HG03354 (cell line): ENCODE measurements at regions not wholly inside any gene's neighbourhood (a gene's known extent, or its start where the extent isn't known, plus 50 kb on each side); places are given as distances from the start of the nearest gene placed in this dataset.
"Not testable (repeated sequence)": the region's sequence is repeated elsewhere in the genome, so short reads cannot be mapped to it uniquely, and the experiment has no call there.

Experiments
- ATAC-seq: cut with Tn5 transposase; IDR thresholded peaks from one replicate; pipeline ENCODE4 v1.9.1; 2021; ENCODE audit warnings: mild to moderate bottlenecking; ENCODE audit not compliant: unreplicated experiment, poor library complexity, severe bottlenecking

DNA sequence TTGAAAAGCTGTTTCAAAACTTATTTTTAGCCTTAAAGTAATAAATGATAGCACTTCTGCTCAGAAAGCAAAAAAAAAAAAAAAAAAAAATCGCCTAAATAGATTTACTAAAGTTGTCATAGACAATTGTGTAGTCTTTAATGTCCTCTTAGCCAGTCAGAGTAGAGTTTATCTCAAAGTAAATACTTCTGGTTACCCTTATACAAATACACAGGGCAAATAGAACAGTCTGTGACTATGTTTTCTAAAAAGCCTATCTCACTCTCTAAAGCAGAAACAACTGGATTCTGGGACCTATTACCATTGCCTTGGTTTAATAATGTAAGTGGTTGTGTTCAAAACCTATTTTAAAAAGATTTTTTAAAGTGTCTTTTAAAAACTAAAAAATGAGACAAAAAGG, 156.2 kb upstream of the THSD7A start:
- no peak for ATAC-seq

DNA sequence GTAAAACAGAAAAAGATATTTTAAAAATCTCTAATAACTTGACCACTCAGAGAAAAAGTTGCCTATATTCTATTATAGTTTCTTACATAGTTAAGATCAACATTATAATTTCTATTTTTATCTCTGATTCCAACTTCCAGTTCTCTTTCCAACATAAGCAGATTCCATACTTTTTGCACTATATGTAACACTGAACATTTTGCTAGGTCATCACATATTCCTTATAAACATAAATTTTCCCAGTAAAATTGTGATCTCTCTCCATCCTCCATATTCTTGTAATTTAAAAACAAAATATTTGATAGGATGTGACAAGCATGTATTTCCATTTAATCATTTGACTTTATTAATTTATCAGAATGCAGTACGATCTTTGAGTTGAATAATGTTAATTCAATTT, 170.4 kb upstream of the THSD7A start:
- ATAC-seq: no peak

DNA sequence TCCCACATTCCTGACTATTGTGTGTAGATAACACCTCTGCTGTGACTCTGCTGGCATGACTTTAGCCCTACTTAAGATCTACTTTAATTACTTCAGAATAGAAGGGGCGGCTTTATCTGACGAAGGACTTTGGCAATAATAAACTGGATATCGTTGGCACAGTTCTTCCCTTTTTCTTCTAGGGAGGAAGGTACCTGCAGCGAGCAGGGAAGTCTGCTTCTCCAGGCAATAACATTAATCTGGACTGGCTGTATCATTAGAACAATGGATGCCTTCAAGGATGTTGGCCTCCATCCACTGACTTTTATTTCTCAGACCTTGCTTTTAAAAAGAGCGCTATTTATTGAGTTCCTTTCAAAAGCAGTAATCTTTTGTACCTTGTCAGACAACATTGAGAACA, 172.6 kb upstream of the THSD7A start:
- no peak for ATAC-seq

DNA sequence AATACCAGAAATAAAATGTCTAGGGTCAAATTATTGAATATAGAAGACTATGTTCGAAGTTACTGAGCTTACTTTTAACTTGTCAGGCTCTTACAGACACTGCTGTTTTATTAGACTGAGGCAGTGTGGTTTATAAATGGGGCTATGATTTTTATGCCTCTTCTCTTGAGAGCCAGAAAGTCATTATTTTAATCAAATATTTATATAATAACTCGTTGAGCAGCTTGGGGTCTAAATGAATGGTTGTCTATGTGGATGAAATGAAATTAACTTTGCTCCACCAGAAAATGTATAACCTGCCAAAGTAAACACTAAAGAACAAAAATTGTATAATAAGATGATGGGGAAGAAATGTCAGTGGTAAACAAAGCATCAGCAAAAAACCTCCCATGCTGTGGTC, 175.6 kb upstream of the THSD7A start:
- ATAC-seq: no peak

DNA sequence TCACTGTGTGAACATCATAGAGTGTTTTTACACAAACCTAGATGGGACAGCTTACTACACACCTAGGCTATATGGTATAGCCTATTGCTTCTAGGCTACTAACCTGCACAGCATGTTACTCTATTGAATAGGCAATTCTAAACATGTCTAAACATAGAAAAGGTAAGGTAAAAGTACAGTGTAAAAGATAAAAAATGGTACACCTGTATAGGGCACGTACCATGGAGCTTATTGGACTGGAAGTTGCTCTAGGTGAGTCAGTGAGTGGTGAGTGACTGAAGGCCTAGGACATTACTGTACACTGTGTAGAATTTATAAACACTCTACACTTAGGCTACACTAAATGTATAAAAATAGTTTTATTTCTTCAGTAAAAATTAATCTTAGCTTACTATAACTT, 182.0 kb upstream of the THSD7A start:
- no peak for ATAC-seq

DNA sequence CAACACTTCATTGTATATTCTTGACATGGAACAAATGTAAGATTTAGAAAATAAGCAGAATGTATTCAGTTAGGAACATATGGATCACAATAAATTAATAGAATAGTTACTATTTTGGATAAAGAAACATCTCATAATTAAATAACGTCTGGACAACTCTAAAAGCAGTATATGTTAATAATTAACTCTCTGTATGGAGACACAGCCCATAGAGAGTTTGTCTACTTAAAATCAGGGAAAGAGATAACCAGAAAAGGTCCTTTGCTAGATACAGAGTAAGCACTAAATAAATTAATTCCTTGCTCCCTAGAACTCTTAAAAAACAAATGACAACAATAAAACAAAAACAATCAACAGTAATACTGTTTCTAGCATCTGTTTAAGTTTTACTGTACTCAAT, 184.4 kb upstream of the THSD7A start:
- ATAC-seq: no peak

DNA sequence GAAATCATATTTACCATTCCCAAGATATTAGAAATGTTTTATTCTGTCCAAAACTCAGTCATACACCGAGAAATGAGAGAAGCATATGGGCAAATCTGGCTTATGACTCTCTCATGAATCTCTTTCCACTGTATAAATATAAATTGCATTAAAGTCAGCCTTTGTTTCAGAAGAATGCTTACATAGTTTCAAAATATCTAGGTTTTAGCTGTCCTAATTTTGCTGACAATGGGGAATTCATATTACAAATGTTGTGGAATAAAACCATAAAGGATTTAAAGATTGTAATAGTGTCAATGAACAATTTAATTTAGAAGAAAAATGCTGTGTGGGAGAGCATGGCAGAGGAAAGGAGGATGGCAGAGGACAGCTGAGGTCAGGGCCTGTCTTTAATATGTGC, 185.0 kb upstream of the THSD7A start:
- ATAC-seq: no peak

DNA sequence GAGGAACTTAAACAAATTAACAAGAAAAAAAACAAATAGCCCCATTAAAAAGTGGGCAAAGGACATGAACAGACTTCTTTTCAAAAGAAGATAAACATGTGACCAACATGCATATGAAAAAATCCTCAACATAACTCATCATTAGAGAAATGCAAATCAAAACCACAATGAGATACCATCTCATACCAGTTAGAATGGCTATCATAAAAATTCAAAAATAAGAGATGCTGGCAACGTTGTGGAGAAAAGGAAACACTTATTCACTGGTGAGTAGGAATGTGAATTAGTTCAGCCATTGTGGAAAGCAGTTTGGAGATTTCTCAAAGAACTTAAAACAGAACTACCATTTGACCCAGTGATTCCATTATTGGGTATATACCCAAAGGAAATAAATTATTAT, 189.1 kb upstream of the TMEM106B start:
- not testable (repeated sequence) for ATAC-seq

DNA sequence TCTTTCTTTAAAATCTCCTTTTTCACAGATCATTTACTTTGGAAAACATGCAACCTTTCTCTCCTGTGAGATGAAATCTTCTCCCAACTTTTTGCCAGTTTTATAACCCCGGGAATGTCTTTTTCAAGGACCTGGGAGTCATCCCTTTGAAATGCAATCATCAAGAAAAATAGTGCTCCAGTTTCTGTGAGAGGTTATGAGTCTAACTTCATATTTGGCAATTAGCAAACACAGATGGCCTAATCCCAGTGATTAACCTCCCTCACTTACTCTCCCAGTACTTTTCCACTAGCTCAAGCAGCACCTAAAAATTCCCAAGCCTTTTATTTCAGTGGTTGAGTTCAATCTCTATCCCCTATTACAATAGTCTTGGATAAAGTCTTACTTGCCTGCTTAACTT, 185.8 kb upstream of the TMEM106B start:
- ATAC-seq: no peak

DNA sequence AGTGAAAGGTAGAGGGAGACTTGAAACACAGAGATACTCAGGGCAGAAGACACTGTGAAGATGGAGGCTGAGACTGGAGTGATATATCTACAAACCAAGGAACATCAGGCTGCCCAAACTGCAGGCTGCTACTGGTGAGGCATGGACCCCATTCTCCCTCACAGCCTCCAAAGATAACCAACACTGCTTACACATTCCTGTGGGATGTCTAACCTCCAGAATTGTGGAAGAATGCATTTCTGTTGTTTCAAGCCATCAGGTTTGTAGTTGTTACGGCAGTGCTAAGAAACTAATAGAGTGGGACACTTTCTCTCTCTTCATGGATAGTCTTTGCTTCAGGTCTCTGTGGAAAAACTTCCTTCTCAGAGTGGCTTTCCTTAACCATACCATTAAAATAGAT, 182.6 kb upstream of the TMEM106B start:
- no peak for ATAC-seq

DNA sequence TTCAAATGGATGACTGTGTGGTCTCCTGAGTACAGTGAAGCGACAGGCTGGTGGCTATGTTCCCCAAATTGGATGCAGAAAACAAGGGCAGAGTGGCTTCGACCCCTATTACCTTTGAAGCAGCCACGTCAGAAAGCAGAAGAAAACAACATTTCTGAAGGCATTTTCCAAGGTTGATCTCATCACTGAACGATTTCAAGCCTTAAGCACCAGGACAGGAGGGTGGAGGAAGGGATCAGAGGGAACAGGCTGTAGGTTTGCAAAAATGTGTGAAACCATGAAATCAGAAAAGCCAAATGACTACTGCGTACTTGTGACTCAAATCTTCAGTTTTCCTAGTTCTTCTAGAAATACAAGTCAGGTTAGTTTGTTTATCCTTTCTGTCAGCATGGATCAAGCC, 181.0 kb upstream of the TMEM106B start:
- no peak for ATAC-seq

DNA sequence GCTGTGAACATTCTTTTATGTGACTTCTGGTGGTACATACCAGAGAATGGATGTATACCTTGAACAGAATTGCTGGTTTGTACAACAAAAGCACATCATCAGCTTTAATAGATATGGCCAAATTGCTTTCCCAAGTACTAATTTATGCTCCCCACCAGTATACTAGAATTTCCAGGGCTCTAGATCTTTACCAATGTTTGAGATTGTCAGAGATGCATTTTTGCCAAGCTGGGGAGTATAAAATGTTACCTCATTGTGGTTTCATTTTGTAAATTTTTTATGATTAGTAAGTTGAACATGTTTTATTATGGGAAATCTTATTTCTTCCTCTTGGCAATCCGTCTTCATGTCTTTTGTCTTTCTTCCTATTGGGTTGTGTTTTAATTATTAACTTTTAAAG, 179.9 kb upstream of the TMEM106B start:
- no peak for ATAC-seq

DNA sequence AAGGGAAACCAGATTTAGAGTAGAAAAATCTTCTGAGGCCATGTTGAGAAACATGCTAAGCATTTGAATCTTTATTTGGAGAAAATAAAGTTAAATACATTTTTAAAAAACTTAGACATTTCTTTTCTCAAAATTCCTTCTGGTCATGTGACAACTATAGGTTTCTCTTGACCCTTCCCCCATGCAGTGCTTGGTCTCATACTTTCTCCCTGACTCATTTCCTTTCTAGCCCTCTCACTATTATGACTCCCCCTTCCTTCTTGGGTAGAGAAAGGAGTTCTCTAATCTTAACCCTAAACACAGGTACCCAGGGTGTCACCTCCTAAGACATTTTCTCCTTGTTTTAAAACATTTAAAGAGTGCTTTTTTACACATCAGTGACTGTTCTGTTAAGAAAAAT, 179.5 kb upstream of the TMEM106B start:
- no peak for ATAC-seq

DNA sequence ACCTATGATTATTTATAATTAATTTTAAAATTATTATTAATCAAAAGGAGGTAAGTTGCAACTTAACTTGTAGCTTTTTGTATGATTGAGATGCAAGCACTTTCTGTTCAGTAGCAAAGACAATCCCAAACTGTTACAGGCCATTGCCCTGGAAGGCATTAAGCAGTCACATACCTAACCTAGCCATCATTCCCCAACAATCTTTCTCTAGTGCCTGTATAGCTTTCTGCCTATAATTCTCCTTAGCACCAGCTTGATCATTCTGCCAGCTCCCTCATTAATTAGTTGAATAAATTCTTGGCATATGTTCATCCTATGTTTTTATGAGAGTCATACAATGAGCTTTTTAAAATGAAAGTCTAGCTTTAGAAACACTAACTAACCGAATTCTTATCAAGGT, 178.9 kb upstream of the TMEM106B start:
- ATAC-seq: no peak

DNA sequence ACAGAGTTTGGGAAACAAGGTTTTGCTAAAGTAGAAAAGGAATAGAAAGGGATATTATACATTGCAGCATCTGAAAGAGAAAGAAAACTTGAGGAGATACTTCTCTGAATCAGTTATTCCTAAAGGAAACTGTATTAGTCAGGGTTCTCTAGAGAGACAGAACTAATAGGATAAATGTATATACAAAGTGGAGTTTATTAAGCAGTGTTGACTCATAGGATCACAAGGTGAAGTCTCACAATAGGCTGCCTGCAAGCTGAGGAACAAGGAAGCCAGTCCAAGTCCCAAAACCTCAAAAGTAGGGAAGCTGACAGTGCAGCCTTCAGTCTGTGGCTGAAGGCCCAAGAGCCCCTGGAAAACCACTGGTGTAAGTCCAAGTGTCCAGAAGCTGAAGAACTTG, 167.6 kb upstream of the TMEM106B start:
- ATAC-seq: not testable (repeated sequence)

DNA sequence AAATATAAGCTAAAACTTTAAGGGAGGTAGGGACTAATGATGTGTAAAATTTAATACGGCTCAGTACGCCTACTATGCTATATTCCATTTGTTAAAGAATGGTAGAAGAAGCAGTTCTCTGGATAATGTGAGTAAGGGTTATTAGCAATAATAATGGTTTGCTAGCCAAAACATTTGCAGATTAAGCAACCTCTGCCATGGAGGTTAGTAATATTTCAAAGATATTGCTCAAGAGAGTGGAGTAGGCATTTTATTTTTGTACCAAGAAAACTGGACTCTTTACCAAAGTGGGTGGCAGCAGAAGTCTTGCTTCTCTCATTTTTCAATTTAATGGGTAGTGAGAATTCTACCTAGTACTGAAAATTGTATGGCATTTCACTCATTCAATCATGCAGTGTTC, 158.9 kb upstream of the TMEM106B start:
- ATAC-seq: no peak

DNA sequence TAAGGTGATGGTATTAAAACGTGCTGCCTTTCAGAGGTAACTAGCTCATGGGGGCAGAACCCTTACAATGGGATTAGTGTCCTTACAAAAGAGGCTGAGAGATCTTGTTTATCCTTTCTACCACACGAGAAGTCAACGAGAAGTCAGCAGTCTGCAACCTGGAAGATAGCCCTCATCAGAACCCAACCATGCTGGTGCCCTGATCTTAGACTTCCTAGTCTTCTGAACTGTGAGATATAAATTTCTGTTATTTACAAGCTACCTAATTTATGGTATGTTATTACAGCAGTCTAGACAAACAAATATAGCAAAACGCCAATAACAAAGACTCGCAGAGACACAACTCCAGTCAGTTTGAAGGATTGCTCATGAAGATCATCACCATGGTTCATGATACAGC, 157.5 kb upstream of the TMEM106B start:
- no peak for ATAC-seq

DNA sequence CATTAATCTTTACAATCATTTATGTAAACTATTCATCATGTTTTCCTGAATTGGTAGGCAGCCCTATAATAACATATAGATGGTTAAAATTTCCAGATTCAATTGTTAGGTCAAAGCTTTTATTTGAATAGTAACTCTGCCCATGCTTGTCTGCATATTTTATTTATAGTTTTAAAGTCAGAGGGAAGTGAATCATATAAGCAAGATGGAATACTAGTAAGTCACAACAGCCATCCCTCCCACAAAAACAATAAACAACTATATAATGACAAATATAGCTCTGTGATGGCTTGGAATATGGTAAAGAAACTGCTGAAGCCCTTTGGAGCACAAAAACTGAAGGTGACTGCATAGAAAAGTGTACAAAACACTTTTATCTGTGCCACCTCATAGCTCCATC, 156.3 kb upstream of the TMEM106B start:
- no peak for ATAC-seq

DNA sequence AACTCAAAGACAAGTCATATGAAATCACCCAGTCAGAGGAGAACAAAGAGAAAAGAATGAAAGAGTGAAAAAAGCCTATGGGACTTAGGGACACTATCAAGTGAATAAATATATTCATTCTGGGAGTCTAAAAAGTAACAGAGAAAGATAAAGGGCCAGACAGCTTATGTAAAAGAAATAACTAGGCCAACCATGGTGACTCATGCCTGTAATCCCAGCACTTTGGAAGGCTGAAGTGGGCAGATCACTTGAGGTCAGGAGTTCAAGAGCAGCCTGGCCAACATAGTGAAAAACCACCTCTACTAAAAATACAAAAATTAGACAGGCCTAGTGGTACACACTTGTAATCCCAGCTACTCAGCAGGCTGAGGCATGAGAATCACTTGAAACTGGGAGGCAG, 154.7 kb upstream of the TMEM106B start:
- no peak for ATAC-seq

DNA sequence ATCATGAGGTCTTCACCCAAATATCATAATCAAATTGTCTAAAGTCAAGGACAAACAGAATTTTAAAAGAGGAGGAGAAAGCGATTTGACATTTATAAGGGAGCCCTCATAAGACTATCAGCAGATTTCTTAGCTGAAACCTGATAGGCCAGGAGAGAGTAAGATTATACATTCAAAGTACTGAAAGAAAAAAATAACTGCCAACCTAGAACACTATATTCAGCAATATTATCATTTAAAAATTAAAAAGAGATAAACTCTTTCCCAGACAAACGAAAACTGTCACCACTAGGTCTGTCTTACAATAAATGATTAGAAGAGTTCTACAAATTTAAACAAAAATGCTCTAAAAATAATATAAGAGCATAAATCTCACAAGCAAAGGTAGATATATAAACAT, 154.1 kb upstream of the TMEM106B start:
- no peak for ATAC-seq

DNA sequence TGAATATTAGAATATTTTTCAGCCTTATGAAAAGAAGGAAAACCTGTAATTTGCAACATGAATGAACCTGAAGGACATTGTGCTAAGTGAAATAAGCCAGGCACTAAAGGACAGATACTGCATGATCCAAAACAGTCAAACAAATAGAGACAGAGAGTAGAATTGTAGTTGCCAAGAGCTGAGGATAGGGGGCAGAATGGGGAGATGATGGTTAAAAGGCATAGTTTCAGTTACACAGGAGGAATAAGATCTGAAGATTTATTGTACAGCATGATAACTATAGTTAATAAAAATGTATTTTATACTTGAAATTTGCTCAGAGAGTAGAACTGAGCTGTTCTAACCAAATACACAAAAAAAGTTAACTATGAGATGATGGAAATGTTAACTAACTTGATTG, 149.0 kb upstream of the TMEM106B start:
- ATAC-seq: no peak

DNA sequence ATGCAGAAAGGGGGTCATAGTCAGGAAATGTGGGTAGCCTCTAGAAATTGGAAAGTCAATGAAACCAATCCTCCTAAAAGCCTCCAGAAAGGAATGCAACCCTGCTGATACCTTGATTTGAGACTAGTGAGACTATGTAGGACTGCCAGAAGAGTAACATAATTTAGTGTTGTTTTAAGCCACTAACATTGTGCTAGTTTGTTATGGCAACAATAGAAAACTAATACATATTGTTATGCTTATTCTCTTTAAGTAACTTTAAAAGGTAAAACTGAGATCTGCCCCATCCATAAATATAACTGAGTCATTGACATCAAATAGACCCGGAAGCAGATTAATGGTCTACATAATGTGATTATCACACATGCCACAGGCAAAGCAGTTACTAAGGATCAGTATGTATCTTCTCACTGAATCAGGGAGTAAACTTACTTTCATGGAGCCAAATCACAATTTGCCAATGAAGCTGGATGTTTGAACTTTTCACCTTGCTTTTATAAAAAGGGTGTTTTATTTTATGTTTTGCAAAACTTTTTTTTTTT, 146.4 kb upstream of the TMEM106B start:
- no peak for ATAC-seq

DNA sequence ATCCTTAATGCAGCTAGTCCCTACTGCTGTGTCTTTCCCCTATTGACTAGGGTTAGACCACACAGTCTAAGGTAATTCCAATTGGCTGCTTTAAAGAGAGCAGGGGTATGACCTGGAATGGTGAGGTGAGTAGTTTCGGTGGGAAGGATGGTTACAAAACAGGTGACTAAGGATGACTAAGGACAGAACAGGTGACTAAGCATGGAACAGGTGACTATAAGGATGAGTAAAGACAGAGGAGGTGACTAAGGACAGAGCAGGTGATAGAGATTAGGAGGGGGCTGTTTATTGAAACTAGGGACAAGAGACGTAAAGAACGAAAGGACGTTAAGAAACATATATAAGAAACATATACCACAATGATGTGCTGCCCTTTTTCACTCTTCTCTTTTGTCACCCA, 145.1 kb upstream of the TMEM106B start:
- ATAC-seq: no peak
